Endodermal cell (in vitro differentiated cells): ENCODE measurements at regions not wholly inside any gene's neighbourhood (a gene's known extent, or its start where the extent isn't known, plus 50 kb on each side); places are given as distances from the start of the nearest gene placed in this dataset.
"Not testable (repeated sequence)": the region's sequence is repeated elsewhere in the genome, so short reads cannot be mapped to it uniquely, and the experiment has no call there.

ENCODE experiments used
- DNase-seq: peaks from one replicate; pipeline ENCODE4 v3.0.0-alpha.2; 2017
- H3K27ac ChIP-seq: 2 replicates; pipeline ENCODE4 v1.5.1; 2013; ENCODE audit warnings: mild to moderate bottlenecking, low read depth, low read length, moderate library complexity
- H3K27me3 ChIP-seq: 2 replicates; pipeline ENCODE4 v1.6.1; 2013; ENCODE audit warnings: mild to moderate bottlenecking, low read length, moderate library complexity; ENCODE audit not compliant: insufficient read depth, control insufficient read depth, poor library complexity, severe bottlenecking
- H3K36me3 ChIP-seq: 2 replicates; pipeline ENCODE4 v1.7.0; 2013; ENCODE audit warnings: mild to moderate bottlenecking, low read length, moderate library complexity; ENCODE audit not compliant: control insufficient read depth, insufficient read depth
- H3K4me1 ChIP-seq: one replicate; pipeline ENCODE4 v1.7.0; 2013; ENCODE audit warnings: low read length; ENCODE audit not compliant: control insufficient read depth, insufficient read depth
- H3K4me3 ChIP-seq: 2 replicates; pipeline ENCODE4 v1.5.1; 2013; ENCODE audit warnings: mild to moderate bottlenecking, low read length, moderate library complexity
- H3K9ac ChIP-seq: 2 replicates; pipeline ENCODE4 v1.6.1; 2013; ENCODE audit warnings: mild to moderate bottlenecking, low read length, moderate library complexity; ENCODE audit not compliant: poor library complexity, severe bottlenecking; ENCODE audit errors: extremely low read depth
- H3K9me3 ChIP-seq: 2 replicates; pipeline ENCODE4 v1.6.1; 2013; ENCODE audit warnings: mild to moderate bottlenecking, low read length, moderate library complexity; ENCODE audit not compliant: control insufficient read depth
- H3K27ac Mint-ChIP-seq: 2 replicates; pipeline ENCODE4 v1.8.0; 2020; ENCODE audit warnings: mixed read lengths
- H3K27me3 Mint-ChIP-seq: 2 replicates; pipeline ENCODE4 v1.8.0; 2021; ENCODE audit warnings: mild to moderate bottlenecking, mixed read lengths; ENCODE audit not compliant: insufficient read depth
- H3K36me3 Mint-ChIP-seq: 2 replicates; pipeline ENCODE4 v1.8.0; 2020; ENCODE audit warnings: low read depth, mixed read lengths
- H3K4me1 Mint-ChIP-seq: 2 replicates; pipeline ENCODE4 v1.8.0; 2020; ENCODE audit warnings: mixed read lengths
- H3K4me3 Mint-ChIP-seq: 2 replicates; pipeline ENCODE4 v1.8.0; 2020; ENCODE audit warnings: mild to moderate bottlenecking, moderate library complexity, mixed read lengths
- H3K9me3 Mint-ChIP-seq: 2 replicates; pipeline ENCODE4 v1.8.0; 2020; ENCODE audit warnings: mild to moderate bottlenecking, mixed read lengths
- WGBS, 2 experiments: methylation state at CpG; one replicate each; pipeline versions ENCODE4 v1.1.5 to v1.1.7; 2013; ENCODE audit warnings: missing lambda C conversion rate in 2 of 2, mixed read lengths in 1 of 2; ENCODE audit not compliant: insufficient coverage in 1 of 2, insufficient read length in 1 of 2; 5-methylcytosine and 5-hydroxymethylcytosine counted together
- TF ChIP-seq, protein P1 (sequence below): fragments of 200-600 bp; sonication (generic); conservative IDR thresholded peaks from 2 replicates; pipeline ENCODE4 v1.5.0; 2021; ENCODE audit warnings: antibody characterized with exemption, mild to moderate bottlenecking

DNA sequence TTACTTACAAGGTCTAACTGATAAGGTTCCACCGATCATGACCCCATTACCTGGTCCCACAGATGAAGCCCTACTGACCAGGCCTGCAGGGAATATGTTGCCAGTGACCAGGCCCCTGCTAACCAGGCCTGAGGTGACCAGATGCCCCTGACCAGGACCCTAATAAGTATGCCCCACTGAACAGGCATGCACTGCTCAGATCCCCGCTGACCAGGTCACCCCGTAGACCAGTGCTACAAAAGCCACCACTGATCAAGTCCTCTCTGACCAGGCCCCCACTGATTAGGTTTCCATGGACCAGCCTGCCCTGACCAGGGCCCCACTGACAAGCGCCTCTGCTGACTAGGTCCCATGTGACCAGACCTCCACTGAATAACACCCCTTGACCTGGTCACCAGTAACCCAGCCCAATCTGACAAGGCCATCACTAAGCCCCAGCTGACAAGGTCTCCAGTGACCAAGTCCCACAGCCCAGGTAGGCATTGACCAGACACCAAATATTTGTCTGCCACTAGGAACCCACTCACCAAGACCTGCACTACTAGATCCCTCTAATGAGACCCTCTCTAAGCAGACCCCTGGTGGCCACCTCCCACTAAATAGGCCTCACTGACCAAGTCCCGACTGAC, 228.5 kb downstream of the CWH43 start:
- not testable (repeated sequence) for DNase-seq, H3K27ac ChIP-seq, H3K4me3 Mint-ChIP-seq, H3K27me3 Mint-ChIP-seq, H3K27me3 ChIP-seq, H3K4me1 ChIP-seq, H3K36me3 ChIP-seq, H3K9ac ChIP-seq, H3K27ac Mint-ChIP-seq, H3K4me1 Mint-ChIP-seq, H3K4me3 ChIP-seq
- H3K9me3 Mint-ChIP-seq = peaks cover 94% of the 10 kb centered on the region
- peaks cover 61% of the 10 kb centered on the region for H3K9me3 ChIP-seq
- 86% methylated on average over 5 of the region's 5 CpGs; no CpG with 5 or more reads in 1 of the 2 experiments for WGBS, 2 experiments
- peaks cover 11% of the 10 kb centered on the region for H3K36me3 Mint-ChIP-seq

- not testable (repeated sequence) for H3K4me1 ChIP-seq, H3K27me3 ChIP-seq, H3K36me3 ChIP-seq, H3K27ac ChIP-seq, H3K4me1 Mint-ChIP-seq, H3K4me3 Mint-ChIP-seq, H3K9ac ChIP-seq, DNase-seq, H3K4me3 ChIP-seq, H3K27me3 Mint-ChIP-seq, H3K27ac Mint-ChIP-seq
- peaks cover 11% of the 10 kb centered on the region for H3K36me3 Mint-ChIP-seq
- peaks cover 94% of the 10 kb centered on the region for H3K9me3 Mint-ChIP-seq
- peaks cover 67% of the 10 kb centered on the region for H3K9me3 ChIP-seq
- 69% methylated on average over 2 of the region's 2 CpGs; no CpG with 5 or more reads in 1 of the 2 experiments for WGBS, 2 experiments
These were observed 229.0 kb downstream of the CWH43 start for GRCh38 chr4:49215082-49215479.

DNA sequence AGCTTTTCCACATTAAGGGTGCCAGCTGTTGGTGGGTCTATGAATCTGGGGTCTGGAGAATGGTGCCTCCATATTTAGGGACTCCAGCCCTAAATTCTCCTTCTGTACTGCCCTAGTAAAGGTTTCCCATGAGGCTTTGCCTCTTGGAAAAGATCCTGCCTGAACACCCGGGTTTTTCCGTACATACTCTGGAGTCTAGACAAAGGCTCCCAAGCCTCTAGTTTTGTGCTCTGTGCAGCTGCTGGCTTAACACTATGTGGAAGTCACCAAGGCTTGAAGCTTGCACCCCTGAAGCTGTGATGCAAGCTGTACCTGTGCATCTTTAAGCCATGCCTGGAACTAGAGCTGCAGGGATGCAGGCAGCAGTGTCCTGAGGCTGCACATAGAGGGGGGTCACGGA, 230.5 kb downstream of the CWH43 start:
- H3K27me3 Mint-ChIP-seq, H3K9ac ChIP-seq, H3K36me3 ChIP-seq, H3K4me1 ChIP-seq, H3K27me3 ChIP-seq, H3K4me1 Mint-ChIP-seq, H3K27ac ChIP-seq, H3K27ac Mint-ChIP-seq, DNase-seq, H3K4me3 ChIP-seq, H3K4me3 Mint-ChIP-seq: not testable (repeated sequence)
- peaks cover 100% of the 10 kb centered on the region for H3K9me3 Mint-ChIP-seq
- H3K9me3 ChIP-seq = peaks cover 79% of the 10 kb centered on the region
- WGBS, 2 experiments = 73 to 83% methylated on average over 1 to 3 of the region's 3 CpGs
- peaks cover 11% of the 10 kb centered on the region for H3K36me3 Mint-ChIP-seq

GRCh38 chr4:49217492-49217891, 231.4 kb downstream of the CWH43 start:
- H3K36me3 Mint-ChIP-seq = peaks cover 12% of the 10 kb centered on the region
- TF ChIP-seq, protein P1, sequence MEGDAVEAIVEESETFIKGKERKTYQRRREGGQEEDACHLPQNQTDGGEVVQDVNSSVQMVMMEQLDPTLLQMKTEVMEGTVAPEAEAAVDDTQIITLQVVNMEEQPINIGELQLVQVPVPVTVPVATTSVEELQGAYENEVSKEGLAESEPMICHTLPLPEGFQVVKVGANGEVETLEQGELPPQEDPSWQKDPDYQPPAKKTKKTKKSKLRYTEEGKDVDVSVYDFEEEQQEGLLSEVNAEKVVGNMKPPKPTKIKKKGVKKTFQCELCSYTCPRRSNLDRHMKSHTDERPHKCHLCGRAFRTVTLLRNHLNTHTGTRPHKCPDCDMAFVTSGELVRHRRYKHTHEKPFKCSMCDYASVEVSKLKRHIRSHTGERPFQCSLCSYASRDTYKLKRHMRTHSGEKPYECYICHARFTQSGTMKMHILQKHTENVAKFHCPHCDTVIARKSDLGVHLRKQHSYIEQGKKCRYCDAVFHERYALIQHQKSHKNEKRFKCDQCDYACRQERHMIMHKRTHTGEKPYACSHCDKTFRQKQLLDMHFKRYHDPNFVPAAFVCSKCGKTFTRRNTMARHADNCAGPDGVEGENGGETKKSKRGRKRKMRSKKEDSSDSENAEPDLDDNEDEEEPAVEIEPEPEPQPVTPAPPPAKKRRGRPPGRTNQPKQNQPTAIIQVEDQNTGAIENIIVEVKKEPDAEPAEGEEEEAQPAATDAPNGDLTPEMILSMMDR = no peak
- no peak overlapping the region for H3K9ac ChIP-seq
- no peaks in the 10 kb centered on the region for H3K4me1 ChIP-seq
- H3K4me1 Mint-ChIP-seq = no peaks in the 10 kb centered on the region
- H3K36me3 ChIP-seq = no peaks in the 10 kb centered on the region
- H3K9me3 ChIP-seq = peaks cover 77% of the 10 kb centered on the region
- H3K27me3 ChIP-seq = no peaks in the 10 kb centered on the region
- no peak overlapping the region for H3K4me3 Mint-ChIP-seq
- H3K27ac Mint-ChIP-seq = no peak overlapping the region
- no peaks in the 10 kb centered on the region for H3K27me3 Mint-ChIP-seq
- no peak overlapping the region for H3K27ac ChIP-seq
- DNase-seq = no peak
- no peak overlapping the region for H3K4me3 ChIP-seq
- H3K9me3 Mint-ChIP-seq = peaks cover 99% of the 10 kb centered on the region

- H3K27me3 ChIP-seq, H3K4me1 ChIP-seq, H3K4me3 ChIP-seq, H3K27ac Mint-ChIP-seq, DNase-seq, H3K36me3 ChIP-seq, H3K9ac ChIP-seq, H3K4me1 Mint-ChIP-seq, H3K4me3 Mint-ChIP-seq, H3K27me3 Mint-ChIP-seq, H3K27ac ChIP-seq: not testable (repeated sequence)
- WGBS, 2 experiments = 60 to 72% methylated on average over 1 to 3 of the region's 3 CpGs
- peaks cover 78% of the 10 kb centered on the region for H3K9me3 ChIP-seq
- Mint-ChIP-seq H3K36me3 (peaks cover 13% of the 10 kb centered on the region), H3K9me3 (peaks cover 97% of the 10 kb centered on the region)
These were observed 232.0 kb downstream of the CWH43 start for GRCh38 chr4:49218094-49218493.

DNA sequence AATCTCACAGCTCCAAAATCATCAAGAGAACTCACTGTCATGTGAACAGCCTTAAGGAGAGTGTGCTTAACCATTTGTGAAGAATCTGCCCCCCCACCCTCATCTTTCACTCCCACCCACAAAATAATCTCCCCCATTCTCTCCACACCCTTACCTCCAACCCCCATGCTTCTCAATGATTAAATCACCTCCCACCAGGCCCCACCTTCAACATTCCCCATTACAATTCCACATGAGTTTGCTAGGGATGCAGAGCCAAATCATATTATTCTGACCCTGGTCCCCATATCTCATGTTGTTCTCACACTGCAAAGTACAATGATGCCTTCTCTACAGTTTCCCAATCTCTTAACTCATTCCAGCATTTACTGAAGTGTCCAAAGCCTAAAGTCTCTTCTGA, 232.9 kb downstream of the CWH43 start:
- H3K4me1 Mint-ChIP-seq, H3K27ac ChIP-seq, H3K36me3 ChIP-seq, H3K4me1 ChIP-seq, DNase-seq, H3K4me3 Mint-ChIP-seq, H3K9ac ChIP-seq, H3K4me3 ChIP-seq, H3K27me3 ChIP-seq, H3K27ac Mint-ChIP-seq, H3K27me3 Mint-ChIP-seq: not testable (repeated sequence)
- Mint-ChIP-seq H3K36me3 (peaks cover 13% of the 10 kb centered on the region), H3K9me3 (peaks cover 91% of the 10 kb centered on the region)
- peaks cover 69% of the 10 kb centered on the region for H3K9me3 ChIP-seq
